Stimulated activated CD4-positive, alpha-beta T cell treated with anti-CD3 and anti-CD28 coated beads, Interleukin-1b, Interleukin-23, amount 100 ng/mL, for 1 hour (primary cell): ENCODE measurements at regions not wholly inside any gene's neighbourhood (a gene's known extent, or its start where the extent isn't known, plus 50 kb on each side); places are given as distances from the start of the nearest gene placed in this dataset.
"Not testable (repeated sequence)": the region's sequence is repeated elsewhere in the genome, so short reads cannot be mapped to it uniquely, and the experiment has no call there.

ENCODE experiments used
- DNase-seq, 2 donors: peaks; one replicate each; pipeline ENCODE4 v3.0.0-alpha.2; 2020; ENCODE audit warnings: low read depth in 2 of 2

DNA sequence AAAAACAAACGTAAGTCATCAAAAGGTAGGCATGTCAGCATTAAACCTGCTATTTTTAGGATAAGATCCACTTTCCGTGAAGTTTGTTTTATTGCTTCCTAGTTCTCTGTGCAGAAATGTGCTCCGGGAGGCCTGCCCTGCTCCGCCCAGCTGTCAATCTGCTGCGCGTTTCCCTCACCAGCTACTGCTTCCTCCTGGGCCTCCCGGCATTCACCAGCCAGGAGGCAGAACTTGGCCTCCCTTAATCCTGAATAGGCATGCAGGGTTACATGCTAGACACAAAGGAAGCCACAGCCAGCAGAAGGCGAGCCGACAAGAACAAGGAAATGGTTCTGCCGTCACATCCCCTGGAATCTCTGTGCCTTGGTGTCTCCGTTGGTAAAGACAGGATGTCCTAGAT is 386.2 kb downstream of the IRS2 start:
- no peak for DNase-seq

DNA sequence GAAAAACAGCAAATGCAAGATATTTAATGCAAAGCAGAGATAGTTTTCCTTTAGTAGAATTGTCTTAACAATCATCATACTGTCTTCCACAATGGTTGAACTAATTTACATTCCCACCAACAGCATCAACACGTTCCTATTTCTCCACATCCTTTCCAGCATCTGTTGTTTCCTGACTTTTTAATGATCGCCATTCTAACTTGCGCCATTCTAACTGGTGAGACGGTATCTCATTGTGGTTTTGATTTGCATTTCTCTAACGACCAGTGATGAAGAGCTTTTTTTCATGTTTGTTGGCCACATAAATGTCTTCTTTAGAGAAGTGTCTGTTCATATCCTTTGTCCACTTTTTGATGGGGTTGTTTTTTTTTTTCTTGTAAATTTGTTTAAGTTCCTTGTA is 388.3 kb downstream of the IRS2 start:
- DNase-seq = not testable (repeated sequence)

DNA sequence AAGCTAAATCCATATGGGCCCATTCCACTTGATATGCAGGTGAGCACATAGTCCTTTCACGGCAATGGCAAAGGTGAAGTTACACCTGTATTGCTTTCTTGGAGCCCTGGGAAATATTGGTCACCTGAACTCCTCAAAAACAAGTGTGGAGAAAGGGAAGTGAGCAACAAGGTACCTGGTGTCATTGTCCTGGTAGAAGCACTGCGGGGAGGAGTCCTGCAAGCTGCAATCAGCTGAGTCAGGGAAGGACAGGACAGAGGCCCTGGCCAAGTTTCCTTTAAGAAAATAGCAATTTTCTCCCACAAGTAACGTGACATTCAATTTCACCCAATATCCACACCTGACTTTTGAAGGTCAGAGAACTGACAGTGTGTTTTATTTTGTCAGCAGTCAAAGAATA is 389.1 kb downstream of the IRS2 start:
- no peak for DNase-seq

DNA sequence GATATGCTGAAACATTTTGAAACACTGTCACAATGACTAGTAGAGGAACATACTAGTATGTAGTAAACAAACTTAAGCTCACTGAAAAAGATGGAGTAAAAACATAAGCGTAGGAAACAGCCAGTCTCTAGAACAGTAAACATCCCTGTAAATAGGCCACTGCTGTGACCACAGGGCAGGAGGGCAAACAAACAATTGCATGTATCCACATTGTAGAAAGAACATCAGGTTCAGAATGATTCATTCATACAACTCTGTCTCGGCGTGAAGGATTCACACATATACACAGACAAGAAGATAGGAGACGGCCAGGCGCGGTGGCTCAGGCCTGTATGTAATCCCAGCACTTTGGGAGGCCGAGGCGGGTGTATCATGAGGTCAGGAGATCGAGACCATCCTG is 390.1 kb downstream of the IRS2 start:
- no peak for DNase-seq

DNA sequence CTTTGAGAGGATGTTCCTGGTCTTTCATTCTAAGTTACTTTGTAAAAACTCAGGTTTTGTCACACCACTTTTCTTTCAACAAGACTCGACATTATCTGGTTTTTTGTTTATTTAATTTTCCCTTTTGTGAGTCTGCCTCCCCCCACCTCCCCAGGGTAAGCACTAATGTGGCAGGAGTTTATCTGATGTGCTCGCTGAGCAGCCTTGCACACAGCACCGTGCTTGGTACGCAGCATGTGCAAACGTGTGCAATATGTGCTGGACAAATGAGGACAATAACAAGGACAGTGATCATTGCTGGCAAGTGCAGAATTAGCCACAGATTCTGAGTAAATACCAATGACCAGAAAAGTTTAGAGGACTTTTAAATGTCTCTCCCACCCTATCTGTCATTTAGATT is 391.4 kb downstream of the IRS2 start:
- DNase-seq = no peak

DNA sequence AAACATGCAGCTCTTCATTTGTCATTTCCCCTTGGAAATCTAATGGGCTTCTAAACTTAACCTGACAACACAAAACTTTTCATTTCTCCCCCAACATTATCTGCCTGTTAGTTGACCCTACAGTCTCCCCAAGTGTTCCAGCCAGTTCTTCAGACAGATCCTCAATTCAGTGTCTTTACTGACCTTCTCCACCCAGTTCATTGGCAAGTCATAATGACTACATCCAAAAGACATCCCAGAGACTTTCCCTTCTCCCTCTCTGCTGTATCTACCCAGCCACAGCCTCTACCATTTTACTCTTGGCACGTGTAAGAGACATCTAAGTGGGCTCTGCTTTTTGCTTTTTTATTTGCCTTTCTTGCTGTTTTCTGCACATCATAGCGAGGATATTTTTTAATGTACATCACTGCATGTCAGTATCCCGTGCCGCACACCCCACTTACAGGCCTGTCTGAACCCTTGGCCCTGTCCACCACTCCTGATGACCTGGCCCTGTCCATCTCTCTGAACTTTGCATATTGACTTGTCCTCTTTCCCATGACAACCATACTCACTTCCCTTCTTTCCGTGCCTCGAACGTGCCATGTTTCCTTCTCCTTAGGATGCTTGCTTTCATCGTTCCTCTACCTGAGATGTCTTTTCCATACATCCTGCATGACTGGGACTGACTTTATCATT is 391.9 kb downstream of the IRS2 start:
- no peak for DNase-seq

DNA sequence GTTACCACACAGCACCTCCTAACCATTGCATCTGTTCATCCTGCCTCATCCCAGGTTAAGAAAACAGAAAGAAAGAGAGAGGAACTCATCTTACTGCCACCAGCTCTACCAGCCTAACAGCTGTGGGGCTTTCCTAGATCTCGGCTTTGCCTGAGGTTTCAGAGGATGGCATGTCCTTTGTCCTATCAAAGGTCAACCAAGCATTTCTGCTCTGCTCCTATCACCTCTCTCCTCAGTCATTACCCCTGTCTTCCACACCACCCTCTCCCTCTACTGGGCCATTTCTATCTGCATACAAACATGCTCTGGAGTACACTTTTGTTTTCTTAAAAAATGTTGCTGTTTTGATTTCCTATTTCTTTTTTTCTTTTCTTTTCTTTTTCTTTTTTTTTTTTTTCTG is 393.3 kb downstream of the IRS2 start:
- no peak for DNase-seq

DNA sequence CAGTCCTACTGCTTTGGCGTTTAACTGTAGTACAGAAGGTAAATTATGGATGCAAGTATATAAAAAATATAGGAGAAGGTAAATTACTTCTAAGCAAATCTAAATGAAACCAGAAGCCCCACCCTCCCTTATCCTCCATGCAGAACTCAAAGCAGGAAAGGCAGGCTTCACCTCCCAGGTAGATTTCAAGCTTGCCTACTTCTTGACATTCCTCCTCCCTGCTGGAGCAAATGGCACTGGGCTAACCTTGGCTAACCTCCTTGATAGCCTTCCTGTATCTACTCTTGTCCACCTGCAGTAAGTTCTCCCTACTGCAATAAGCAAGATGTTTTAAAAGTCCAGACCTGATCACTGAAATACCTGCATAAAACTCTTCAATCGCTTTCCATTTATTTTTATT is 396.0 kb downstream of the IRS2 start:
- DNase-seq = no peak

DNA sequence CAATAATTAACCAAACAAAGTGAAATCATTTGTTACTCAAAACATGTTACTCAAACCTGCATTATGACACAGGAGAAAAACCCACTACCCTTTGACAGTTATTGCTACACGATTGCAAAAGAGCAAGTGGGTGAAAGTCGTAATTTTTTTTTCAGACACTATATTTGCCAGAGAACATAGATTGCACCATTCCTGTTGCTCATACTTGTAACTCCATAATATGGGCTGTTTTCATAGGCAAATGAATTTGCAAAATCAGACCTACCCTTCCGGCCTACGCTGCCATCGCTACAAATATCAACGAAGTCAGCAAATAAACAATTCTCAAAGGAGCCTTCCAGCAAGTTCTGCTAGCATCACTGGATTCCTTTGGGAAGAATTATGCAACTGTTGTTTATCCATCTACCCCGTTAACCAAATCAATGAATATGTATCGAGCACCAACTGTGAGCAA is 396.5 kb downstream of the IRS2 start:
- no peak for DNase-seq

DNA sequence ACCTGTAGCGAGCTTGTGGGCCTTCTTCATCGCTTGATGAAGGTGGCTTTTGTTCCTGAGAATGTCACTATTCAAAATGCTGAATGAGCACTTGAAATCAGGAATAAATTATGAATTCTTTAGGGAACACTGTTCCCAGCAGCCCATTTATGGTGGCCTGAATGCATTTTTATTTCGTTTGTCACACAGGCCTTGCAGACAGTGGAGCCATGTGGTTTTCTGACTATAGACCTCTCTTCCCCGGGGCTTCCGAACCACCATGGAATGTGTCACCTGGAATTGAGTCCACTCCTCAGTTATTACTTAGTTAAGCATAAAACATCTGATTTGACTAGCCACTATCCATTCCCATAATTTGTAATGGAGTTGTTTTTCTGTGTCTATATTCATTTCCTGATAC is 396.9 kb downstream of the IRS2 start:
- DNase-seq = no peak

DNA sequence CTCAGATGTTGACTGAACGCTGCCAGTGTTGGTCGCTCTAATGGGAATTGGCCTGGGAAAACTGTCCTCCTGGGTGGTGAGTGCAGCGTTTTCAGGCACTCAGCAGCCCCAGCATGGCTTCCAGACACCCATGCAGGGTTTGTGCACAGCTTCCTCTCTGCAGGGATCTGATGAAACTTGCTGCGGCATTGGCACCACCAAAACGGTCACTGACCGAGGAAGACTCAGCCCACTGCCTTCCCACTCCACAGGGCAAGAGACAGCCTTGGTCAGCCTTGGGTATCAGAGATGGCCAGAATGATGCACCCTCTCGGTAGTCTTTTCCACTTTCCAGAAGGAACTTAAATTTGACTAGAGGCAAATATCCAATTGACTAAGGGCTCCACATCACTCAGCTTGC is 398.9 kb downstream of the IRS2 start:
- no peak for DNase-seq

DNA sequence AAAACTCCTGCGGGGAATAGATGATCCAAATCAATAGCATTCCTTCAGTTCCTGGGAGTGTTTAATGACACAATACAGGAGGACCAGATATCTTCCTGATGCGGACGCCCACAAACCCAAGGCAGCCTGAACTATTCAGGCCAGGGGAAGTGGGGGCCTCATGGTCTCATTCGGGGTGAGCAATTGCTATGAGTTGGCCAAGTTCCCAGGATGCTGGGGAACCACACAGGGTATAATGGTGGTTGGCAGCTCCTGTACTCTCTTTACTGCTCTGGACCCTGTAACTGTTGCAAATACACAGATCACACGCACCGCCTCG is 401.2 kb downstream of the IRS2 start:
- no peak for DNase-seq

DNA sequence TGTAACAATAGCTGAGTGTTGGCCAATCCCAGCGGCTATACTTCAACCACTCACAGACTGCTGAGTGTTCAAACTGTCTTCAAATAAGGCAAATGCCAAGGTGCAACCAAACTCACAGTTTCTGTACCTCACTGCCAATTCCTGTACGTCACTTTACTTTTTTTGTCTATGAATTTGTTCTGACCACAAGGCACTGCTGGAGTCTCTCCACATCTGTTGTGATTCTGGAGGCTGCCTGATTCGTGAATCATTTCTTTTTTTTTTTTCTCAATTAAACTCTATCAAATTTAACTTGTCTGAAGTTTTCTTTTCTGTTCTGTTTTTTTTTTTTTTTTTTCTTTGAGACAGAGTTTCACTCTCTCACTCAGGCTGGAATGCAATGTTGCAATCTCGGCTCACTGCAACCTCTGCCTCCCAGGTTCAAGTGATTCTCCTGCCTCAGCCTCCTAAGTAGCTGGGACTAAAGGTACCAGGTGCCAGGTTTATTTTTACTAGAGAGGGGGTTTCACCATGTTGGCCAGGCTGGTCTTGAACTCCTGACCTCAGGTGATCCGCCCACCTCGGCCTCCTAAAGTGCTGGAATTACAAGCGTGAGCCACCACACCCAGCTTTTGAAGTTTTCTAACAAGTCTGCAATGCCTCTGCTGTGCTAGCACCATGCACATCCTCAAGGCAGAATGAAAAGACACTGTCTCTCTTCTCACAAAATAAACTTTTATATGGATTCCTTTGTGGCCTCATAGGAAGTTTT is 401.7 kb downstream of the IRS2 start:
- DNase-seq = no peak

DNA sequence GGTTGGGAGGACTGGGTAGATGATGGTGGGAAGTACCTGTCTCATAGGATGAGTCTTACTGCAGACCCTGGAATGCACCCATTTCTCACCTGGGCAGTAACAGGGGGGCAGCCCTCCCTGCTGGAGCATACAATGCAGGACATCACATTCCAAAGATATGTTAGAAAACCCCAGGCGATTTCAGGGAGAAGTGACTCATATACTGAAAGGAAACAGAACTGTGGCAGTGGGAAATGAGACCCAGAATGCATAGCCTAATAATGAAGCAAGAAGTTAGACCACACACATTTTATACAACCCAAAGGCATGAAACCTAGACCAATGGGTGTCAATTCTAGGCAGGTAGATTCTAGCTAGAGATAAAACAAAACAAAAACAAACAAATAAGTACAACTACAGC is 402.7 kb downstream of the IRS2 start:
- DNase-seq = no peak

DNA sequence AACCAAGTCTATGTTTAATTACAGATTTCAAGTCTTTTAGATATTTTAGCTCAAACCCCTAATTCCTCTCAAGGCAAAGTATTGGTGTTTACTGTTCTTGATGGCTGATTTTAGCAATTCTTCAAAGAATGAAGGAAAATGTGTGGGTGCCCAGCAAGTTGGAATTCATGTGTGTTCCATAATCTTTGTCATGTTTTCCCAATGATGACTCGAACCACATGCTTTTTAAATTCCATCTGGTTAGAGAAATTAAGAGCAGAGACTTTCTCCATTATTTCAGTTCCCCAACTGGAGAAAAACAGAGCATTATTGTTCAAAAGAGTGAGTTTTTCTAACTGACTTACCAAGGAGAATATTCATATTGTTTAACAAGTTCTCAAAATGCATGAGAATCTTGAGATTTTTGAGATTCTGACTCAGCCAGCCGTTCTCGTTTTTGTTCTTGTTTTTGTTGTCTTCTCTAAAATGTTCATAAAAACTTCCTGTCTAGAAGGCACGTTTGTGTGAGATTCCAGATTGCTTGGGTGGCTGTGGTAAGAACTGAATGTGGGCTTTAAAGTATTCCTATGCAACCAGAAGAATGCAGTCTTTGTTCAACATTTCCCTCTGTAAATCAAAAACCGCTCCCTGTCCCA is 404.7 kb downstream of the IRS2 start:
- DNase-seq = no peak

DNA sequence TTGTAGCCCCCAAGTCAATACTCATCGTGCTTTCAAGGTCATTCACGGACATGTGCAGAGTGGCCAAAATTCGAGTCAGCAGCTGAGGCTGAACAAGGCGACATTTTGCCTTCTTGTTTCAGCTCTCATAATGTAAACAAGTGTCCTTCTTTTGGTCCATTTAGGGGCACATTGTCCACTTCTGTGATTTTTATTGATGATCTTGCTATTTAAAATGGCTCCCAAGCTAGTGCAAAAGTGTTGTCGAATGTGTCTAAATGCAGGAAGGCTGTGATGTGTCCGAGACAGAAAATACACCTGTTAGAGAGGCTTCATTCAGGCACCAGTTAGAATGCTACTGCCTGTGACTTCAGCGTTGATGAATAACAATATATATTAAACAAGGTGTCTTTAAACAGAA is 405.9 kb downstream of the IRS2 start:
- no peak for DNase-seq

DNA sequence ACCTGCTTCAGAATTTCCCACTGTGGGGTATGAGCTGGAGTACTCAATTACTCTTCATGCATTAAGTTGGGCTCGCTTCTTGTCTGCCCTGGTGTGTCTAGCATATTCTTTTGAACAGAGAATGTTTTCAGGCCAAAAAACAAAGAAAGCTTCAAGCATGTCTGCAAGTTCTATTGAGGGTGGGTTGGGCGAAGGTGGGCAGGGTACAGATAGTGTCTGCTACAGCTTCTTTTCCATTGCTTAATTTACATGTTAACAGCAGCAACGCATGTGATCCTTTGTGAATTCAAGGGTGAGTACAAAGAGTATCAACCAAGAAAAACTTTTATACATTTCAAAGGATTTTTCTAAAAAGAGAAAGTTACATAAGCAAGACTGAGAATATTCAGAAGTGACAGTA is 406.5 kb downstream of the IRS2 start:
- DNase-seq = no peak

DNA sequence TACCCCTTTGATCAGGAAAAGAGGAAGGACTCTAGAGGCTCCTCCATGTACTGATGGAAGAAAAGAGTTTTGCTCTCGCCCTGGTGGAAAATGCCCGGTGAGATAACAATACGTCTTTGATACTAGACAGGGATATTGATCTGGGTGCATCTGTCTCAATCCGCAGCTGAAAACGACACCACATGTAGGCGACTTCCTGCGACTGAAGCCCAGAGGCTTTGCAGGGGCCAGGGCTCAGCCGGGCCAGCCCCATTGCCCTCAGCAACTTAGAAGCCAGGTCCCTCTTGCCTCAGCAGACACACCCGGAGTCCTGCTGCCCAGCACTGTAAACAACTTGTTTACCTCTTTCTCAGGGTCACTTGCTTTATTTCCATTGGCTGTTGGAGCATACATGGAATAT is 409.4 kb downstream of the IRS2 start:
- DNase-seq = no peak

DNA sequence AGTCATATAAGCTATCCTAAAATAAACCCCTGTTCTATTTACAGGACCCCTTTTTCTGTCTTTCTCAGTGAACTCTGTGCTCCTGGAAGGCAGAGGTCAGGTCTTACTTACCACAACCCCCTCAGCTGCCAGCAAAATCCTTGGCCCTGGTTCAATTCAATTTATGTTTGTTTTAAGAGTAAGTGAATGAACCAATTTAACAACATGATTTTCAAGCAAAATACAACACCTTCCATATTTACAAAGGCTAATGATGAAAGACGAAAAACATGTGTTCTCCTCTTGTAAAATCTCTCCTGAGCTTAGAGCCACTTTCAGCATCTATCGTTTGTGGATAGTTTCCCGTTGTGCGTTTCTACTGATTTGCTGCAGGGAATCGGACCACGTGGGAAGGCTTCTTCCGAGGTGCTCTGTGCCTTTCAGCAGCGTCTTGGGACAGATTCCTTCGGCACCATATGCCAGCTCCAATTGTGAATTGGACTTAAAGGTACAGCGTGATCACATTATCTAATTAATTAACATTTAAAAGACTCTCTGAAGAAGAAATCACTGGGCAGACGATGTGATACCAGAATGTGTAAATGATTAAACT is 411.7 kb downstream of the IRS2 start:
- DNase-seq = no peak

DNA sequence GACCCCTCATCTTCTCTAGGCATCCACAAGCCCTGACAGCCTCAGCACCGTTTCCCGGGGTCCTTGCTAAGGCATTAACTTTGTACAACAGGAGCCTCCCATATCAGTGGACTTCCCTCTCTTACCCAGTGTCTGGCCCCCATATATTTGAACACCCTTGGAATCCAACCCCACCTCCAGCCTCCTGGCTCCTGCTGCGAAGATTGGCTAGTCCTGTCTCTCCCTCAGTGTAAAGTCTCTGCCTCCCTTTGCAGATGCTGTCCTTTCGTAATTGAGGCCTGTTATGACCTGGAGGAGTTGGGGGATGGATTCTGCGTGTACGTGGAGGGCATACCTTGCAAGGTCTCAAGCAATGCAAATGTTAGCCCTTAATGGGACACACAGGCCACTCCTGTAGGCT is 413.7 kb downstream of the IRS2 start:
- DNase-seq = no peak

DNA sequence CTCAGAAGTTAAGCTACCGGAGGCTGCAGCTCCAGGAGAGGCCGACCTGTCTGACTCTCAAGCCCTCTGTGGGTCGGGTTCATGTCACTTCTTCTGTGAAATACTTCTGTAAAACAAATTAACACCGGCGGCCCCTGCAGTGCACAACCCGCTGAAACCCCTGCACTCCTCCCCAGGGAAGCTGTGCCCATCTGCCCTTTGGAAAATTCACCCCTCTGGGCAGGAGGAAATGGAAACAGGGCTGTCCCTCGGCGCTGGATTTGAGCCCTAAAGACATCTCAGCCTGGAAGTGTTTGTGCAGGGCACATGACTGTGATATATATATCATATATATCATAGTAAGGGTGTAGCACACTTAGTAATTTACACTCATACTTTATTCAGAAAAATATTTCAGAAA is 415.3 kb downstream of the IRS2 start:
- no peak for DNase-seq

DNA sequence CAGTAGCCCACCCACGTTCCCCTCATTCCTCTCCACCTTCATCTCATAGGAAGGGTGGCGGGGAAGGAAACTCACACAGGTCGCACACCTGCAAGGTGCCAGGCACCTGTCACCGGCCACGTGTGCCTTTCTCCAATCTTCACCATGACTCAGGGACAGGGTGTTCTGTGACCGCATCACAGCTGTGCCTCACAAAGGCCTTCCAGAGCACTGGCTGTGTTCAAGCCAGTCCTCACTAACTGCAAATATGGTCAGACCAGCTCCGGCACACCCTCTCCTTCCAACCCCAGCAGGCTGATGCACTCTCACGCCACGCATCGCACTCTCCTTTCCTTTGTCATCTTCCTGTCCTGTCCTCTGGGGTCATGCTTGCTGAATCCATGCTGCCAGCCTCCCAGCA is 415.9 kb downstream of the IRS2 start:
- no peak for DNase-seq
